Neural progenitor cell (in vitro differentiated cells): ENCODE measurements at regions not wholly inside any gene's neighbourhood (a gene's known extent, or its start where the extent isn't known, plus 50 kb on each side); places are given as distances from the start of the nearest gene placed in this dataset.

Experiments used
- DNase-seq: peaks from one replicate; pipeline ENCODE4 v3.0.0-alpha.2; 2016; ENCODE audit warnings: low spot score
- H2AFZ ChIP-seq: fragments of 200-600 bp; sonication (generic); replicated peaks from 2 replicates; pipeline ENCODE4 v1.6.1; 2016; ENCODE audit warnings: antibody characterized with exemption
- H3F3A ChIP-seq: fragments of 200-600 bp; sonication (generic); 2 replicates; pipeline ENCODE4 v1.6.1; 2016; ENCODE audit warnings: antibody characterized with exemption, low read depth
- H3K27ac ChIP-seq: fragments of 200-600 bp; sonication (generic); 2 replicates; pipeline ENCODE4 v1.5.1; 2016; ENCODE audit warnings: mild to moderate bottlenecking
- H3K27me3 ChIP-seq: fragments of 200-600 bp; sonication (generic); 2 replicates; pipeline ENCODE4 v1.6.1; 2016; ENCODE audit warnings: mild to moderate bottlenecking, moderate library complexity
- H3K36me3 ChIP-seq: fragments of 200-600 bp; sonication (generic); 2 replicates; pipeline ENCODE4 v1.5.1; 2016
- H3K4me1 ChIP-seq: fragments of 200-600 bp; sonication (generic); 2 replicates; pipeline ENCODE4 v1.6.1; 2016; ENCODE audit warnings: mixed run types
- H3K4me2 ChIP-seq: fragments of 200-600 bp; sonication (generic); 2 replicates; pipeline ENCODE4 v1.6.1; 2016
- H3K4me3 ChIP-seq: fragments of 200-600 bp; sonication (generic); 2 replicates; pipeline ENCODE4 v1.5.1; 2016
- H3K79me2 ChIP-seq: fragments of 200-600 bp; sonication (generic); 2 replicates; pipeline ENCODE4 v1.6.1; 2016; ENCODE audit warnings: low read depth
- H3K9ac ChIP-seq: fragments of 200-600 bp; sonication (generic); 2 replicates; pipeline ENCODE4 v1.6.1; 2016
- H3K9me3 ChIP-seq: fragments of 200-600 bp; sonication (generic); 2 replicates; pipeline ENCODE4 v1.5.1; 2016; ENCODE audit warnings: low read depth
- H4K20me1 ChIP-seq: fragments of 200-600 bp; sonication (generic); 2 replicates; pipeline ENCODE4 v1.6.1; 2016; ENCODE audit warnings: low read depth
- H3K27ac Mint-ChIP-seq: 3 replicates; pipeline ENCODE4 v1.8.0; 2021; ENCODE audit warnings: mixed read lengths
- H3K27me3 Mint-ChIP-seq: 2 replicates; pipeline ENCODE4 v1.8.0; 2022; ENCODE audit warnings: low read depth, mild to moderate bottlenecking, inconsistent platforms, moderate library complexity, mixed read lengths; ENCODE audit not compliant: insufficient read depth
- H3K36me3 Mint-ChIP-seq: 3 replicates; pipeline ENCODE4 v1.8.0; 2021; ENCODE audit warnings: mixed read lengths
- H3K4me1 Mint-ChIP-seq: 3 replicates; pipeline ENCODE4 v1.8.0; 2021; ENCODE audit warnings: mixed read lengths
- H3K4me3 Mint-ChIP-seq: 3 replicates; pipeline ENCODE4 v1.8.0; 2021; ENCODE audit warnings: mild to moderate bottlenecking, moderate library complexity, mixed read lengths
- H3K9me3 Mint-ChIP-seq: 3 replicates; pipeline ENCODE4 v1.8.0; 2020; ENCODE audit warnings: mixed read lengths
- EZH2 ChIP-seq: fragments of 200-600 bp; sonication (generic); IDR thresholded peaks from 2 replicates; pipeline ENCODE4 v1.6.1; 2017; ENCODE audit warnings: antibody characterized with exemption, mild to moderate bottlenecking, moderate library complexity
- EZH2phosphoT487 ChIP-seq: fragments of 200-600 bp; sonication (generic); IDR thresholded peaks from 2 replicates; pipeline ENCODE4 v1.6.1; 2017; ENCODE audit warnings: antibody characterized with exemption
- TF ChIP-seq, protein P1 (sequence below): fragments of 200-600 bp; sonication (generic); IDR thresholded peaks from 2 replicates; pipeline ENCODE4 v1.5.1; 2017; ENCODE audit warnings: antibody characterized with exemption, mild to moderate bottlenecking

- H3K9me3 ChIP-seq, result no peaks in the 10 kb centered on the region
- H3K4me3 ChIP-seq, result no peak overlapping the region
- no peak overlapping the region for H3K4me2 ChIP-seq
- no peak overlapping the region for H3K9ac ChIP-seq
- Mint-ChIP-seq H3K36me3 (peaks cover 3% of the 10 kb centered on the region), H3K4me1 (peaks cover 16% of the 10 kb centered on the region), H3K4me3 (no peak overlapping the region), H3K9me3 (peaks cover 3% of the 10 kb centered on the region), H3K27me3 (no peaks in the 10 kb centered on the region), H3K27ac (no peak overlapping the region)
- no peak for TF ChIP-seq EZH2phosphoT487
- no peak for TF ChIP-seq EZH2
- TF ChIP-seq, protein P1, sequence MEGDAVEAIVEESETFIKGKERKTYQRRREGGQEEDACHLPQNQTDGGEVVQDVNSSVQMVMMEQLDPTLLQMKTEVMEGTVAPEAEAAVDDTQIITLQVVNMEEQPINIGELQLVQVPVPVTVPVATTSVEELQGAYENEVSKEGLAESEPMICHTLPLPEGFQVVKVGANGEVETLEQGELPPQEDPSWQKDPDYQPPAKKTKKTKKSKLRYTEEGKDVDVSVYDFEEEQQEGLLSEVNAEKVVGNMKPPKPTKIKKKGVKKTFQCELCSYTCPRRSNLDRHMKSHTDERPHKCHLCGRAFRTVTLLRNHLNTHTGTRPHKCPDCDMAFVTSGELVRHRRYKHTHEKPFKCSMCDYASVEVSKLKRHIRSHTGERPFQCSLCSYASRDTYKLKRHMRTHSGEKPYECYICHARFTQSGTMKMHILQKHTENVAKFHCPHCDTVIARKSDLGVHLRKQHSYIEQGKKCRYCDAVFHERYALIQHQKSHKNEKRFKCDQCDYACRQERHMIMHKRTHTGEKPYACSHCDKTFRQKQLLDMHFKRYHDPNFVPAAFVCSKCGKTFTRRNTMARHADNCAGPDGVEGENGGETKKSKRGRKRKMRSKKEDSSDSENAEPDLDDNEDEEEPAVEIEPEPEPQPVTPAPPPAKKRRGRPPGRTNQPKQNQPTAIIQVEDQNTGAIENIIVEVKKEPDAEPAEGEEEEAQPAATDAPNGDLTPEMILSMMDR, result no peak
- DNase-seq, result no peak
- H3K36me3 ChIP-seq, result no peaks in the 10 kb centered on the region
- no peak overlapping the region for H3K27ac ChIP-seq
- no peaks in the 10 kb centered on the region for H4K20me1 ChIP-seq
- H3K79me2 ChIP-seq, result no peaks in the 10 kb centered on the region
- no peaks in the 10 kb centered on the region for H3K27me3 ChIP-seq
- H2AFZ ChIP-seq, result peak overlapping the region; percentile 69
- H3F3A ChIP-seq, result no peaks in the 10 kb centered on the region
- H3K4me1 ChIP-seq, result no peaks in the 10 kb centered on the region
Observed at GRCh38 chr2:37563375-37564015, 107.9 kb downstream of the CDC42EP3 start.

- H3K9me3 Mint-ChIP-seq, result peaks cover 3% of the 10 kb centered on the region
- H3K27me3 Mint-ChIP-seq, result no peaks in the 10 kb centered on the region
- no peak overlapping the region for H3K9ac ChIP-seq
- no peak overlapping the region for H3K27ac Mint-ChIP-seq
- no peaks in the 10 kb centered on the region for H3K9me3 ChIP-seq
- H3K4me3 Mint-ChIP-seq, result no peak overlapping the region
- H4K20me1 ChIP-seq, result no peaks in the 10 kb centered on the region
- H3K4me2 ChIP-seq, result no peak overlapping the region
- no peak for TF ChIP-seq EZH2
- TF ChIP-seq, protein P1, result no peak
- no peak for TF ChIP-seq EZH2phosphoT487
- no peaks in the 10 kb centered on the region for H3K27me3 ChIP-seq
- H3K4me3 ChIP-seq, result no peak overlapping the region
- no peak overlapping the region for H3K27ac ChIP-seq
- DNase-seq, result no peak
- peaks cover 3% of the 10 kb centered on the region for H3K36me3 Mint-ChIP-seq
- peaks cover 16% of the 10 kb centered on the region for H3K4me1 Mint-ChIP-seq
- no peak overlapping the region for H2AFZ ChIP-seq
- no peaks in the 10 kb centered on the region for H3K36me3 ChIP-seq
- no peaks in the 10 kb centered on the region for H3K79me2 ChIP-seq
- no peaks in the 10 kb centered on the region for H3K4me1 ChIP-seq
- H3F3A ChIP-seq, result no peaks in the 10 kb centered on the region
Observed at GRCh38 chr2:37564356-37564755, 107.1 kb downstream of the CDC42EP3 start.

DNA sequence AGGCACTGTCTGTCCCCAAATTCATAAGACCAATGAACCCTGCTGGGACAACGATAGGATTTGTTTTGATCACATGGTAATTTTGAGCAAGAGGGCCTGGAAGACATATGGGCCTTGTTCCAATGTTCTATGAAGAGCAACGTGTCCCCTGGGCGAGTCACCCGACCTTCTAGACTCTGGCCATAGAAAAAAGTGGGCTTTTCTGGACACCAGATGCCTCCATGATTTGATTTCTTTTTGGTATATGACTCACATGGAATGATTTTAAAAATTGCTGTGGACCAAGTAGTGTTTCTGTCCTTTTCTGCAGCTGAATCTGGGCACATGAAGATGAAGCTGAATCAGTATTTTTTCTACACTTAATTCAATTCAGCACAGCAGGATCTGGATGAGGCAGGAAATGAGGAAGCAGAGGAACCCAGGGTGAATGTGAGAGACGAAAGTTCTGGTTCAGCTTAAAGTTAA is 104.9 kb downstream of the CDC42EP3 start:
- H3K4me1 Mint-ChIP-seq, result peaks cover 19% of the 10 kb centered on the region
- H3K4me3 Mint-ChIP-seq, result no peak overlapping the region
- no peaks in the 10 kb centered on the region for H3F3A ChIP-seq
- H3K4me3 ChIP-seq, result no peak overlapping the region
- no peaks in the 10 kb centered on the region for H3K27me3 Mint-ChIP-seq
- no peak overlapping the region for H3K9ac ChIP-seq
- H3K27me3 ChIP-seq, result no peaks in the 10 kb centered on the region
- peaks cover 3% of the 10 kb centered on the region for H3K9me3 Mint-ChIP-seq
- no peaks in the 10 kb centered on the region for H4K20me1 ChIP-seq
- no peaks in the 10 kb centered on the region for H3K79me2 ChIP-seq
- no peaks in the 10 kb centered on the region for H3K4me1 ChIP-seq
- no peak overlapping the region for H3K27ac Mint-ChIP-seq
- no peak overlapping the region for H3K4me2 ChIP-seq
- H3K9me3 ChIP-seq, result no peaks in the 10 kb centered on the region
- peaks cover 3% of the 10 kb centered on the region for H3K36me3 Mint-ChIP-seq
- H2AFZ ChIP-seq, result no peak overlapping the region
- H3K27ac ChIP-seq, result no peak overlapping the region
- H3K36me3 ChIP-seq, result no peaks in the 10 kb centered on the region
- DNase-seq, result no peak
- TF ChIP-seq EZH2 (no peak), EZH2phosphoT487 (no peak)
- TF ChIP-seq, protein P1, result no peak
